GM18907 (cell line): ENCODE measurements at regions not wholly inside any gene's neighbourhood (a gene's known extent, or its start where the extent isn't known, plus 50 kb on each side); places are given as distances from the start of the nearest gene placed in this dataset.

Source experiments
- ATAC-seq: cut with Tn5 transposase; IDR thresholded peaks from one replicate; pipeline ENCODE4 v1.9.1; 2021; ENCODE audit warnings: mild to moderate bottlenecking, moderate library complexity; ENCODE audit not compliant: unreplicated experiment

DNA sequence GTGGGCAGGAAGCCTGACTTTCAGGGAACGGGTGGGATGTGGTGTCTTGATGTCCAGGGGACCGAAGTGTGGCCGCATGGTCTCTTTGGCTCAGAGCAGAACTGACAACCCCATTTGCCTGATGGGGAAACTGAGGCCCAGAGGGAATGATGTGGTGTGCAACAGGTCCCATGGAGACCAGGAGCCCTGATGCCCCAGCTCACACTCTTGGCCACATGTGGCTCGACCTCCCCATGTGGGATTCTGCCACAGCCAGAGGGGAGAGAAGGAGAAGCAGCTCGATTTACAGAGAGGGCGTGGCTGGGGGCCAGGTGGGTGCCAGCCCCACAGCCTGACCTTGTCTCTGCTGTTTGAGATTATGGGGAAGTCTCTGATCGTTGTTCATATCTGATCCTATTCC is 128.1 kb downstream of the TEX29 start:
- ATAC-seq: no peak

- no peak for ATAC-seq
These were observed 128.6 kb downstream of the TEX29 start for GRCh38 chr13:111449041-111449440.

- no peak for ATAC-seq
These were observed 131.0 kb downstream of the TEX29 start for GRCh38 chr13:111451402-111451801.

- no peak for ATAC-seq
These were observed 136.2 kb downstream of the TEX29 start for GRCh38 chr13:111456452-111457230.

DNA sequence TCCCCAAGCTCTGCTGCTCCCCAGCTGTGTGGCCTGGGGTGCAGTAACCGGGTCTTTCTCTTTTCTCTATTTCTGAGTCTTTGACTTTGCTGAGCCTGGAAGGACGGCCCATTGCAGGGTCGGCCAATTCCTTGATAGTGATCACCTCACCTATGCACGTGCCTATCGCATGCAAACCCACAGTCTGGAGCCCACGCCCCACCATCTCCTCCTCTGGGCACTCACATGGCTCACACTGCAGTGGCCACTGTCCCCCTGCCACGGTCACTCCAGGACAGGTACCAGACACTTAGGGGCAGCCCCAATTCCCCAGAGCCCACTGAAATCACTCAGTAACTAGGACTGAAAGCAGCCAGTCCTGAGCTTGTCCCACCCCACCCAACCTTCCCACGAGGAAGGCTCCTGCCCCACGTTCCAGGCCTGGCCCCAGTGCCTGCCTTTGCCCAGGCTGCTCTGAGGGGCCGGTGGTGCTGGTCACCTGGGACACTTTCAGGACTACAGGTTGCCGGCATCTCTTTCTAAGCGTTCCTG is 137.6 kb downstream of the TEX29 start:
- no peak for ATAC-seq

DNA sequence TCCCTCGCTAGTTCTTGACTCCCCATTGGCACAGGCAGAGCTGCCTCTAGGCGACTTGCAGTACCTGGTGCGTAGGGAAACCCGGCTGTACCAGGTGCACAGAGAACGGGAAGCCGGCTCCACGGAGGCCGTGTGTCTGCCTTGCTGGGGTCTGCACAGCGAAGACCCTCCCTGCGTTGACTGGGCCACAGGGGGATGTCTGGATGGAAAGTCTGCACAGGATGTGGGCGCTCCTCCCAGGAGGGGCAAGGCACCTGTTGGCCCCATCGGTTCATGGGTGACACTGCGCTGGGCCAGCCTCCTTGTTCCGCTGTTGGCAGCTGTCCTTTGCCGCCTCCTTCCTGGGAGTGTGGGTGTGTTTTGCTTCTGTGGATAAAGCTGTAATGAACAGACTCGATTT is 138.3 kb downstream of the TEX29 start:
- no peak for ATAC-seq

DNA sequence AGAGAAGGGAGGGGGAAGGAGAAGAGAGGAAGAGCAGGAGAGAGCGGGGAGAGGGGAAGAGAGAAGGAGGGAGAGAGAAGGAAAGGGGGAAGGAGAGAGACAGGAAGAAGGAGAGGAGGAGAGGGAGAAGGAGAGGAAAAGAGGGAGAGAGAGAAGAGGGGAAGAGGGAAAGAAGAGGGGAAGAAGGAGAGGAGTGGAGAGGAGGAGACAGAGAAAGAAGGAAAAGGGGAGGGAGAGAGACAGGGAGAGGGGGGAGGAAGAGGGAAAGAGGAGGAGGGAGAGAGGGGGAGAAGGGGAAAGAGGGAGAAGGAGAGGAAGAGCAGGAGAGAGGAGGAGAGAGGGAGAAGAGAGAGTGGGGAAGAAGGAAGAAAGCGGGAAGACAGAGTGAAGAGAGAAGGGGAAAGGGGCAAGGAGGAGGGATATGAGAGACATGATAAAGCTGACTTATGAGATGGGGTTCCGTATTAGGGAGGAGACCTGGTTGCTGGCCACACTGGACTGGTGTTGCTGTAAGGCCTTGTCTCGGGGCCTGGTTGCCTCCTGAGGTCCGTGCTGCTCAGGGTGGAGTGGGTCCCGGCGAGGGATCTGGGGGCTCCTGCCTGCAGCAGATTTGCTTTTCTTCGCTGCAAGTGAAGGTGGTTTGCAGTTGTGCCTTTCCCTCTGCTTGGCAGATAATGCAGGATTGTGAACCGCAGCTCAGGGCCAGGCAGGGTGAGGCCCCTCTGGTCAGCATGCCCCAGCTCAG is 139.5 kb downstream of the TEX29 start:
- no peak for ATAC-seq

GRCh38 chr13:111460548-111461444 is 140.4 kb downstream of the TEX29 start:
- no peak for ATAC-seq

DNA sequence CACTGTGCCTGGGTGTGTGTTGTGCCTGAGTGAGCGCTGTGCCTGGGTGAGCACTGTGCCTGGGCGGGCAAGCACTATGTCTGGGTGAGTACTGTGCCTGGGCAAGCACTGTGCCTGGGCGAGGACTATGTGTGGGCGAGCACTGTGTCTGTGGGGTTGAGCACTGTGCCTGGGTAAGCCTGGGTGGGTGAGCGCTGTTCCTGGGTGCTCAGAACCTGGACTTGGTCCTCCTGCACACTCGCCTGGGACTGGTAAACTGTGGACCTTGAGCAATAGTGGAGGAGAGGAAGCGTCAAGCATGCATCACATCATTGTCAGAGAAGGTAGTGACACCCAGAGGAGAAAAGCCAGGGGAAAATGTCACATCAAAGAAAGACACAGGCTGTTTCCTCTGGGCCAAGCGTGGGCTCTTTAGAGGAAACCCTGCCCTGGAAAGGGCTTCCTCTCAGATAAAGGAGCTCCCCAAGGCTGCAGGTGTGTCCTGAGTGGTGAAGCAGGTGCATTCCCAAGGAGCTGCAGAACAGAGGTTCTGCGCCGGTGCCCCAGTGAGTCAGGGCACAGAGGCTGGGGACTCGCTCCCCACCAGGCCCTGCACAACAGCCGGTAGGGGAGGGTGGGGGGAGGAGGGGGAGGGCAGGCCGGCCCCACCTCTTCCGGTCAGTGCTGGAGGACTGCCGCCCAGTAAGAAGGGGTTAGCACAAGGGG is 141.2 kb downstream of the TEX29 start:
- no peak for ATAC-seq

DNA sequence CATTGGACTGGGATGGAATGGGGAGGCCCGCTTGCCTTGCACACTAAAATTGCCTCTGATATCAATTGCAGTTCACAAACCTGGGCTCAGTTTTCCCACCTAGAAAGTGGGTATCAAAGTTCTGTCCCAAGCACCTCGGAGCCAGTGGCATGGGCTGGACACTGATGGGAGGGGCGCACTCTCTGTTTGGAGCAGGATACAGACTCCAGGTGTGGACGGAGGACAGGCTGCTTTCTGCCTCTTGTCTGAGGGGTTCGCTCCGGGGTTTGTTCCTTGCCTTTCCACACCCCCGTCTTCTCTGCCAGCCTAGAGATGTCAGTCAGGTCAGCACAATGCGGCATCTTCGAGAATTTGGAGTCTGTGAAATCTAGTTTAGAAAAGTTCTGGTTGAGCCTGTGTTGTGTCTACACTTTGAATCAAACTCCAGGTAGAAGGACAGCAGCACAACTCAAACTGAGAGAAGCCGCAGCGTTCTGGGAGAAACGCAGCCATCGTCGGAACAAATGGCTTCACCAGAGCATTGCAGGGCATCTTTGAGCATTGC is 141.9 kb downstream of the TEX29 start:
- no peak for ATAC-seq

DNA sequence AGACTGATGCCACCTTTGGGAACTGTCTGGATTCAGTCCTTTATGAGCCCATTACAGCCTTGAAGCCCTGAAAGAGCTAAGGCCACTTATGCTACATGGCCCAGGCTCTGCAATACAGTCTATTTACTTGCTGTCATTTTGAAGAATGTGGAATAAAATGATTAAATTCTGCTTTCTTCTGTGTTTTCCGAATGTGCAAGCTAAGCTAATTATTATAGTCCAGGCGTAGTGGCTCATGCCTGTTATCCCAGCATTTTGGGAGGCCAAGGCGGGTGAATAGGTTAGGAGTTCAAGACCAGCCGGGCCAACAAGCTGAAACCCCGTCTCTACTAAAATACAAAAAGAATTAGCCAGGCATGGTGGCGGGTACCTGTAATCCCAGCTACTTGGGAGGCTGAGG is 142.5 kb downstream of the TEX29 start:
- ATAC-seq: no peak

- ATAC-seq: no peak
These were observed 146.9 kb downstream of the TEX29 start for GRCh38 chr13:111467111-111467890.

DNA sequence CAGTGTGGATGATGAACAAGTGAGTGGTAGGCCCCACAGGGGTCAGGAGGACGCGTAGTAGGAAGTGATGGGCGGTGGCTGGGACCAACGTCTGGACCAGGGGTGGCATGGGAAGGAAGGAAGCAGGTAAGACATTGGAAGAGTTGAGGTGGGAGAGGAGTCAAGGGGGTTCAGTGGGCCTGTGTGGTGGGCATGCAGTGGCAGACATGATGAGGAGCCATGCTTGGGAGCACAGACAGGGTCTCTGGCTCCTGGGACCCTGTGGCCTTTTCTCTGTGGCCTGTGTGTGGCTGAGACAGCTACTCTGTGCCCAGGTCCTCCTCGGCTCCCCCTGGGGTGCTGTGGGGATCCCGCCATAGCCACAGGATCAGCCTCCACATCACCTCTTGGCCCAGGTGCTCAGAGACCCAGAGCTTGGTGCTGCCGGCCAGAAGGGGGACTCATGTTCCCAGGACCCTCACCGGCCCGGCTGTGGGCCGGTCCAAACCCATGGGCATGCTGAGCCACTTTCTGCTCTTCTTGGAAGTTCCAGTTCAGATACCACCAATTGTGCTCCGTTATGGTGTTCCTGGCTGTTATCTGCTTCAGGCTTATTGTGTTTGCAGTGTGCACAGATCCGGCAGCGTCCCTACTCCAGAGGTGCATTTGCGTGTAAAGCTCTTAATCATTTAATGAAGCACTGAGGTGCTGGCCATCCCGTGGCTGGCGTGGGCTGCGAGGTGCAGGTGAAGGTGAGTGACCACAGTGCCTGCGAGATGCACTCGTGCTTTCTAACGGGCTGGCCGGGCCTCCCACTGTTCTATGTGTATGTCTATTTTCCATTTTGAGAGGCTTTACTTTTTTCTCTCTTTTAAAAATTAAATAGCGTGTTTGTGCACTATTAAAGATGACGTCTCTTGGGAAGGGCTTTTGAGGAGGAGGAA is 147.9 kb downstream of the TEX29 start:
- no peak for ATAC-seq

GRCh38 chr13:111469450-111469849 is 149.0 kb downstream of the TEX29 start:
- no peak for ATAC-seq

DNA sequence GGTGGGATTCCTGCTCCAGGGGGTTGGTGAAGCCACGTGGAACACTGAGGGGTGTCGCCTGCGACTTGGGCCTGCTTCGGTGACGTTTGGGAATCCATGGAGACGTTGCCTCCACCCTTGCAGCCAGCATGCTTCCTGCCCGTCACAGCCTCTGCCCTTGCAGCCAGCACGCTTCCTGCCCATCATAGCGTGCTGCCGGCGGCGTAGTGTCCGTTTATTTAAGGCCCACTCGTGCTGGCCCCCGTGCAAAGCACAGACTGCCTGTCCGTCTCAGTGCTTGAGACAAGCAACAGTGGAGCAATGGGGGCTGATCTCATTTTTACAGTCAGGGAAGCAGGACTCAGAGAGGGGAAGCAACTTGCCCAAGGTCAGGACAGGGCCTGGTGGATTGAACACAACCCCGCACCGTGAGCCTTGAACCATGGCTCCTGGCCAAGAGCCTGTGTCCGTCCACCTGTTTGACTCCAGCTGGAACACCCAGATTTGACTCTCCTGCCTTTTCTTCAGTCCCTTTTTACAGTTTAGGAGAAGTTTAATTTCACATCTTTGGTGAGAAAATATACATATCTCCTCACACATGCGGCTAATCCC is 149.6 kb downstream of the TEX29 start:
- no peak for ATAC-seq

DNA sequence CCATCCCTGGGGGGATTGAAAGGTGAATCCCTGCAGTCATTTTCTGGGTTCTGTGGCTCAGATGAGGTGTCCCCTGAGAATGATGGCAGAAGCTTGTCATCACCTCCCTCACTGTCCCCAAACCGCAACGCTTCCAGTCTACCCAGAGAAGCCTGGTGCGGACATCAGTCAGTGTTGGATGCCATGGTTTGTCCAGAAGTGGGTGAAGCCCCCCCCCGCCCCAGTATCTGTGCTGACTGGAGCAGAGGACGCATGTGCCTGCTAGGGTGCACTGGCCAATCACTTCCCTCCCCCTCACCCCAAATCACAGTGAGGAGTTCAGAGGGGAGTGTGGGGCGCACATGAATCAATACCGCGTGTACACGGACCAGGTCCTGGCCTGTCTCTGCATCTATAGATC is 150.5 kb downstream of the TEX29 start:
- ATAC-seq: no peak

DNA sequence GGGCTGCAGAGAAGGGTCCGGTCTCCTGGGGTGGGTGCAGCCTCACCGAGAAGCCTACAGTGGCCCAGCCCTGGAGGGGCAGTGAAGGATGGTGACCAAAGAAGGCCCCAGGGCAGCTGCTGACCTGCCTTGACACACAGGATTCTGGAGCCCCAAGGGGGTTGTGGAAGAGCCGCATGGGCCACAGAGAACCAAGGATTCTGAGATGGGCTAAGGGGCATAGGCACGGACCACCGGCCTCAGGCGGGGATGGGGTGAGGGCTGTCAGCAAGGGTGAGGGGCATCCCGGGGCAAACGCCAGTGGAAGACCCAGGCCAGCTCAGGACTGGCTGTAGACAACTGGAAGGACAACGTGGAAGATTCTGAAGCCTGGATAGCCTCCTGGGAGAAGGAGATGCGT is 151.6 kb downstream of the TEX29 start:
- no peak for ATAC-seq
